ENCODE measurements at regions not wholly inside any gene's neighbourhood (a gene's known extent, or its start where the extent isn't known, plus 50 kb on each side); places are given as distances from the start of the nearest gene placed in this dataset.

DNA sequence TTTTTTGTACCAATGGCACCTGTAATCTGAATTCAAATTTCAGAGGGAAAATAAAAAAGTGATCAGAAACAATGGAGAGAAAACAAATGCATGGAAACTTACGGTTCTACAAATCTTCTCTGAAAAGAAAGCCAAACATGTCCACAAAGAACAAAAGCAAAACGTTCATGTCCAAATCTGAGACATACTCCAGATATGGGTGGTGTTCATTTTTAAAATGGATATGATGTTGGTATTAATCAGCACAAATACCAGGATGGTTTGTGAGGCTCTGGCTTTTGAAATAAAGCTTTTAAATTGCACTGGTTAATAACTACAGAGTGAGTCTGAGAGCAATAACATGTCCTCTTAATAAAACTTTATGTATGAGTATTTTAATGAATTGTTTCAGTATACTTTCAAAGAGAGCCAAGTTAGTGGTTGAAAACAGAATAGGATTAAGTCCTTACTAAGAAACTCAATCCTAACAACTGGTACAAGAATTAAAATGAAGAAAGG is 366.4 kb downstream of the INHBA start:
- no peak for DNase-seq

DNA sequence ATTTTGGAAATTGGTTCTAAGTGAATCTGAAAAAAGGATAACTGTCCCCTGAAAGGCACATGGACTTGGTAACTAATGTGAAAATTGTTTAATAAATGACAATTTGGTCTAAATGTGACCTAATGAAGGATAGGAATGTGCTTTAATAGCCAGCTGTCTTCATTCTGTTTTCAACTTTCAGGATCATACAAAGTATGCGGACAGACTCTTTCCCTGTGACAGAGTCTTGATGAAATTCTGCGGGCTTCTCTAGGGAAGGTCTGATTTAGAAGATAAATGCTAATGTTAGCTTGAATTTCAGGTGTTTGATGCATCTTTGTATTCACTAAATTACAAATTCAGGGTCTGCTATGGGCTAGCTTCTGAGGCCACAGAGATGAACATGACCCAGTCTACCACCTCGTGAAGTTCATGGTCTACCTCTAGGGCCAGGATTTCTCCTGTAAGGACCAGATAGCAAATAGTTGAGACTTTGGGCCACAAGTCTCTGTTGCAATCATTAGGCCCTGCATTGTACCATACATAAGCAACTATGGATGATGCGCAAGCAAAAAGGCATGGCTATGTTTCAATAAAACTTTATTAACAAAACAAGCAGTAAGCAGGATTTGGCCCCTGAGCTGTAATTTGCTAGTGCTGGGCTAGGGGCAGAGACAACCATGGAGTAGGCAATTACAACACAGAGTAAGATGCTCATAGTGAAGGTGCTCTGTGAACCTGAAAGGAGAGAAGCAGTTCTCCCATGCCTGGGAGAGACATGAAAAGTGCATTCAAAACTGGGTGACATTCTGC is 368.6 kb downstream of the INHBA start:
- DNase-seq, result no peak

GRCh38 chr7:41333511-41333910 is 369.4 kb downstream of the INHBA start:
- DNase-seq, result no peak

- no peak for DNase-seq
Observed at GRCh38 chr7:41331194-41331593, 371.7 kb downstream of the INHBA start.

DNA sequence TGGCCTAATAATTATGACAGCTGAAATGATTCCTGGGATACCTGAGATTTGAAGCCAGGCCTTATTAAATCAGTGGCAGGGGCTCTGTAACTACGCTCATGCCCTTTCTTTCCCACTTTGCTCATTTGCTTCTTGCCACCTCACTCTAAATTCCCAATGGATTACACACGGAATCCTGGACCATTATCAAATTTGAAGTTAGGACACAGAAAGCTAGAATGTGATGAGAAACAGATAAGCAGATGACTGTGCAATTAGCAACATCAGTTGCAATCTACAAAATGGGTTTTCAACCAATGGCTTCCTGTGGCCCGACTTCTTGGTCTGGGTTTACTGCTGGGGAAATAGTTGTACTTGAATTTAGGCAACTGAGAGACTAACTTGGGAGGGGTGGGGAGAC is 374.3 kb downstream of the INHBA start:
- DNase-seq, result no peak

GRCh38 chr7:41328131-41328530 is 374.8 kb downstream of the INHBA start:
- no peak for DNase-seq

DNA sequence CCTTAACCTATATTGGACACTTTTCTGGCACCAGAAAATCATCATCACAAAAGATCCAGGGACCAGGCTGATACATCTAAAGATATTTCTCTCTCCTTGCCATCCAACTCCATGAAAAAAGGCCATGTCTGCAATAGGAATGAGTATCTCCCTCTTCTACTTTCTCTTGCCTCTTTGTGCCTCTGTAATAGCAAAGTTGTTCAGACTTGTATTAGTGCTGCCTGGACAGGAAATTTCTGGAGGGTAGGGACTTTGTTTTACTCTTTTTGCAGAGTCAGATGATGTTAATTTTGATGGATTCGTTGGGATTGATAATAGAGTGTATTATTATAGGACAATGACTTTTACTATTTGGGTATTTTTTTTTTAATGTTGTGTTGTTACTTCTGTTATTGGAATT is 376.3 kb downstream of the INHBA start:
- DNase-seq, result no peak

DNA sequence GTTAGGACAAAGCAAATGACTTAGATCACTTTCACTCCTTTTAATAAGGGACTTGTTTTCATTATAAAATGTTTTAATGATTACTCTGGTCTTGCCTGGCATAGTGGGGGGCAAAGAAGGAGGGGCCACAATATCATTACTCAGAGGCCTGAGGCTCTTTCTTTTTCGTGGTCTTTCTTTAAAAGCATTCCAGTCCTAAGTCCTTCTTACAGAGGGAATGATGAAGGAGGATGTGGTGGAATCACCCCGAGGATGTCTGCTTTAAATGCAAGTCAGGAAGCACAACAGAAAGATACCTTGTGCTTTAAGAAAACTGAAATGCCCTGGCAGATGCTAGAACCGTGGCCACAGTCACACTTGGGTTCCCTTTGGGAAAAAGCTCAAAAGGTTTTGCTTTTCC is 379.1 kb downstream of the INHBA start:
- DNase-seq, result no peak

DNA sequence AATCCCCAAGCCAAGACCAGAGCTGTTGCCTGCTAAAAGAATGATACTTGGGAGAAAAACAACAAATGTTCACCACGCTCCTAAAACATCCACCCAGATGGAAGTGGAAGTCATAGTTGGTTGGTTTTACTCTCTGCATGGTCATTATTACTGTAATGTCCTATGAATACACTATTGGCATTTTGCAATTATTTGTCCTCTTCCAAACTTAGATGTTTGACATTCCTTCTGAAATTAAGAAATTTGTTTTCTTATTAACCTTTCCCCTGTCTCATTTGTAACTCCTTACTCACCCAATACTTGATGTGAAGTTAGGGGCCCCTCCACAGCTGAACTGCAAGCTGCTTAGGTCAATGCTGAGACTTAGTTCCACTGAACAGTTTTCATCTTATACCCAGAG is 383.3 kb downstream of the INHBA start:
- DNase-seq, result no peak

- DNase-seq, result no peak
Observed at GRCh38 chr7:41316410-41316809, 386.5 kb downstream of the INHBA start.

GRCh38 chr7:41315764-41316163 is 387.1 kb downstream of the INHBA start:
- DNase-seq, result no peak

DNA sequence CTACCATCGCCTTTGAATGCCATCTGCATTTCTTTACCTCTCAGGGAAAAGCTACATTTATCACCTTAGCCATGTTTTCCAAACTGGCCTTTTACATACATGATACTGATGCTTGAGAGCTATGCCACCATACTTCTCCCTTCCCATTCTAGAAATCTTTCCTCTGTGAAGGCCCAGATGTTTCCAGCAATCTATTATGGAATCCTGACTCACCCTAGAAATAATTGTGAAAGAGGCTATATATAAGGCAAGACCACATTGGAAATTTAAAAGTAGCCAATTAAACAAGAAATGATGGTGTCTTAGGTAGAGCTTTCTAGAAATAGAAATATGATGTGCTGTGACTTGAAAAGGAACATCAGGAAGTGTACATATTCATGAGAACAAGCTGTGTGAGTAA is 389.7 kb downstream of the INHBA start:
- DNase-seq, result no peak

GRCh38 chr7:41312235-41312634 is 390.7 kb downstream of the INHBA start:
- no peak for DNase-seq

- no peak for DNase-seq
Observed at GRCh38 chr7:41311301-41311700, 391.6 kb downstream of the INHBA start.

DNA sequence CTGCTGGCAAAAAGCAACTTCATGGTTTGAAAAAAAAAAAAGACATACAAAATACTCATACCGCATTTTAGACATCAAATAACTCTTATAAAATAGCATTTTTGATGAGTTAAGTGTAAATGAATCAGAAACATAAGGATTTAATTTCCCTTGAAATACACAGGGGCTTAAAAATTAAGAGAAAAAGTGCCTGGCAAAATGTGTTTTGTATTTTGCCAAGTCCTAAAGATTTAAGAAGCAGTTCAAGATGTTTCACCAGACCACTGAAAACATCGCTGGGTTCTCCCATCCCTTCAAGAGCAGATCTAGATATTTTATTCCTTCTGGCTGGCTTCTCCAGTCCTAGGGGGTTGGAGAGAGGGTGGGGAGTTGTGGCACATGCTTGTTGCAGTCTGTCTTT is 396.4 kb downstream of the INHBA start:
- DNase-seq, result no peak

DNA sequence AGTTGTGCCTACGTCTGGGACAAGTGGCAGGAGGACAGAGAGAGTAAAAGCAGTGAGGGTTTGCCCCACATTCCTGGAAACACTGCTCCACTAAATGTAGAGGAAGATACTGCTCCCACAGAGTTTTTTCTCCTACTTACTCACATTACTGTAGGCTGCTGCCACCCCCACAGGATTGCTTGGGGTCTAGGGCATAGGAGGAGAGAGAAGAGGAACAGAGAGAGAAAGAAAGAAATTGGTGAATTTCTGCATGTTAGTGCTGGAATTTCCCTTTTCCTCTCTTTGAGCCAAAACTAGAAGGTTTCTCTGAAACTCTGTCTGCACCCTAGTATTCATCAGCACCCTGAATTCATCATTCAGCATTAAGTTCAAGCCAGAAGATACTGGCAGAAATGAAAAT is 397.9 kb downstream of the INHBA start:
- DNase-seq, result no peak

DNA sequence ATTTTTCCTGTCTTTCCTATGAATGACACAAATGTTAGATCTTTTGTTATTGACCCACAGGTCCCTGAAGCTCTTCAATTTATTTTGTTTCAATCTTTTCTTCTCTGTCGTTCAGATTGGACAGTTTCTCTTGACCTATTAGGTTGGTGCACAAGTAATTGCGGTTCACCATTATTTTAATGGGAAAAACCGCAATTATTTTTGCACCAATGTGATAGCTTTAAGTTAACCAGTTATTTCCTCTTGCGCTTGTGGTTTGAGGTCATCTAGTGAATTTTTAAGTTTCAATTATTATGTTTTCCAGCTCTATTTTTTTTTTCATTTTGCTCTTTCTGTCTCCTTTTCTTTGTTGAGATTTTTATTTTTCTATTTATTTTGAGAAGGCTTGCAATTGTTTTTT is 399.2 kb downstream of the INHBA start:
- no peak for DNase-seq

- DNase-seq, result no peak
Observed at GRCh38 chr7:41298409-41298808, 404.5 kb downstream of the INHBA start.

DNA sequence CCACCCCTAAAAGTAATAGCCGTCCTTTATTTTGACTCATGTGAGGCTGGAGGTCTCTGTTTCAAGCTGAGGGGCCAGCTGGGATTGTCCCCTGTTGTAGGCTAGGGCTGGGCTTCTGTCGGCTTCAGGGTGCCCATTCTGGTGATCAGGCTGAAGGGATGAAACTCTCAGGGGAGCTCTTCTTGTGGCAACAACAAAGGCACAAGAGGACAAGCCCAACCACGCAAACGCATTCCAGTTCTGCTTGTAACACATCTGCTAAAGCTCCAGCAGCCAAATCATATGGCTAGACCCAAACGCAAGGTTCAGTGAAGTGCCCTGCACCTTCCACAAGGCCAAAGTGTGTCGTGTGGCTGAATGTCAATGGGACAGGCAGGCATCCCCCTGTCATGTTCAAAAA is 405.7 kb downstream of the INHBA start:
- no peak for DNase-seq

DNA sequence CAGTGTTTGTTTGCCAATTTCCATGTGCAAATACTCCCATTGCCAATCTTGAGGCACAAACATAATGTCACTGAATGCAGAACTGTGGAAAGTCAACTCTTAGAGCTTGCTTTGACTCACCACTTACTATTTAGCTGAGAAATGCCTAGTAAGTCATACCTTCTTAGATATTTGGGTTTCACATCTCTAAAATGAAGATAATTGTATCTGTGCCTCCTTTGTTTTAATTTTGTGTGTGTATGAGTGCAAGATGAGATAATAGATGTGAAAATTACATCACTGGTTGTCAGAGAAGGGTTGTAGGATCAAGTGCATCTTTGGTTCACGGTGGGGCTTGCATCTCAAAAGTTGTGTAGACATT is 407.5 kb downstream of the INHBA start:
- DNase-seq, result no peak

DNA sequence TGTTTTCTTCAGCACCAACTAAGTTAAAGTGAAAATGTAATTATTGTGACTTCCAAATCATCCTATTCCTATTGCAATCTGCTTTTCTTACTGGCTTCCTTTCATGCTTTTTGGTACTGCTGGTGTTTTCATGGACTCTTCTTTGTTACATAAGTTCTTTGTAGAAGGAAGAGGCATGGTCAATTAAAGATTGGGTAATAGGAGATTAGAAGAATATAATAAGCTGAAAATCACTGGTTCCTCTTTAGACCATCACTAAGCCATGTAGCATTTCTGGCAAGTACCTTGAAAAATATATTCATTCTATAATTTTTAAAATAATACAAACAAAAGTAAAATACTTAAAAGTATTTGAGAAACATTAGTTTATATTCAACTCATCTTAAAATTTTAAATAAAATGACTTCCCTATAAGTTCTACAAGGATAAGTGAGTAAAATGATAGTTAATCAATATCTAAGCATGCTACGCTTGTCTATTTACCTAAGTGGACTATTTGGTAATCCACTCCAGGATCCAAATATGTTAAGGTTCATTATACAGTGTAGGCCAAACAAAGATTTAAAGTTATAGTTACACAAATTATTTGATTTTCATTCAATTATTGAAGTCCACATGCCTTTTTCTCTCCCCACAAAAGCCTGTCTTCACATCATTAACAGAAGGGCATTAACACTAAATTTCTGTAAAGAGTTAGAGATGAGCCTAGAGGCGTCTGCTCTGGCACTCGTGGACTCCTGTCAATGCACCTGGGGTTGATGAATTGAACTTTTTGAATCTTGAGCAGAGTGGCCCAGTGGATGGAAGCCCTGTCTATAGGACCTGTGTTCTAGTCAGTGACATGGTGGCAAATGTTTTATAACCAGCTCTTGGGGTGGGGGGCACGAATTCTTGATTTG is 408.1 kb downstream of the INHBA start:
- no peak for DNase-seq

- DNase-seq, result no peak
Observed at GRCh38 chr7:41292487-41292886, 410.4 kb downstream of the INHBA start.

DNA sequence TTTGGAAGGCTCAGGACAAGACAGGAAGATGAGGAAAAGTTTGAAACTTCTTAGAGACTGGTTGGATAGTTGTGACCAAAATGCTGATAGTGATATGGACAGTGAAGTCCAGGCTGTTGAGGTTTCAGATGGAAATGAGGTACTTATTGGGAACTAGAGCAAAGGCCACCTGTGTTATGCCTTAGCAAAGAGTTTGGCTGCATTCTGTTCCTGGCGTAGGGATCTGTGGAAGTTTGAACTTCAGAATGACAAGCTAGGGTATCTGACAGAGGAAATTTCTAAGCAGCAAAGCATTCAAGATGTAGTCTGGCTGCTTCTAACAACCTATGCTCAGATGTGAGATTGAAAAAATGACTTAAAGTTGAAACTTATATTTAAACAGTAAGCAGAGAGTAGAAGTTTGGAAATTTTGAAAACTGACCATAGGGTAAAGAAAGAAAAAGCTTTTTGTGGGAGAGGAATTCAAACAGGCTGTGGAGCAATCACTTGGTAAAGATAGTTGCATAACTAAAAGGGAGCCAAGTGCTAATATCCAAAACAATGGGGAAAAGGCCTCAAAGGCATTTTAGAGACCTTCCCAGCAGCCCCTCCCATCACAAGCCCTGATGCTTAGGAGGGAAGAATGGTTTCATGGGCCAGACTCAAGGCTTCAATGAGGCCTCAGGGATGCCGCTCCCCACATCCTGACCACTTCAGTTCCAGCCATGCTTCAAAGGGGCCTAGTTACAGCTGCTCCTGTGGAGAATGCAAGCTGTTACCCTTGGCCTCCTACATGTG is 415.1 kb downstream of the INHBA start:
- no peak for DNase-seq

Measured in hindlimb muscle (tissue), 1 donor.